MM.1S (cell line): ENCODE measurements at regions not wholly inside any gene's neighbourhood (a gene's known extent, or its start where the extent isn't known, plus 50 kb on each side); places are given as distances from the start of the nearest gene placed in this dataset.

Experiments used
- DNase-seq: peaks from one replicate; pipeline ENCODE4 v3.0.0-alpha.2; 2015
- H2AFZ ChIP-seq: fragments of 300-600 bp; sonication (generic); 2 replicates; pipeline ENCODE4 v1.6.0; 2016; ENCODE audit warnings: antibody characterized with exemption, low read length
- H3F3A ChIP-seq: fragments of 300-600 bp; sonication (generic); 2 replicates; pipeline ENCODE4 v1.6.1; 2016; ENCODE audit warnings: mild to moderate bottlenecking, antibody characterized with exemption, low read length, moderate library complexity, mixed read lengths; ENCODE audit not compliant: insufficient read depth
- H3K27ac ChIP-seq: fragments of 300-600 bp; sonication (generic); 2 replicates; pipeline ENCODE4 v1.5.1; 2016; ENCODE audit warnings: mild to moderate bottlenecking, low read length
- H3K27me3 ChIP-seq: fragments of 300-600 bp; sonication (generic); replicated peaks from 2 replicates; pipeline ENCODE4 v1.6.0; 2016; ENCODE audit warnings: low read length; ENCODE audit not compliant: insufficient read depth
- H3K36me3 ChIP-seq: fragments of 300-600 bp; sonication (generic); replicated peaks from 2 replicates; pipeline ENCODE4 v1.6.1; 2016; ENCODE audit warnings: mild to moderate bottlenecking, low read length, mixed read lengths; ENCODE audit not compliant: insufficient read depth
- H3K4me1 ChIP-seq: fragments of 300-600 bp; sonication (generic); 2 replicates; pipeline ENCODE4 v1.6.1; 2016; ENCODE audit warnings: low read length, mixed read lengths
- H3K4me2 ChIP-seq: fragments of 300-600 bp; sonication (generic); 2 replicates; pipeline ENCODE4 v1.6.0; 2016; ENCODE audit warnings: low read depth, low read length
- H3K4me3 ChIP-seq: fragments of 300-600 bp; sonication (generic); 2 replicates; pipeline ENCODE4 v1.5.1; 2016; ENCODE audit warnings: low read length, mixed read lengths
- H3K79me2 ChIP-seq: fragments of 300-600 bp; sonication (generic); 2 replicates; pipeline ENCODE4 v1.6.1; 2016; ENCODE audit warnings: mixed run types, low read length, mixed read lengths
- H3K9ac ChIP-seq: fragments of 300-600 bp; sonication (generic); 2 replicates; pipeline ENCODE4 v1.6.1; 2016; ENCODE audit warnings: low read length, mixed read lengths
- H3K9me2 ChIP-seq: fragments of 300-600 bp; sonication (generic); replicated peaks from 2 replicates; pipeline ENCODE4 v1.6.1; 2016; ENCODE audit warnings: mild to moderate bottlenecking, low read length, mixed read lengths; ENCODE audit not compliant: insufficient read depth
- H3K9me3 ChIP-seq: fragments of 300-600 bp; sonication (generic); replicated peaks from 2 replicates; pipeline ENCODE4 v1.6.1; 2016; ENCODE audit warnings: mild to moderate bottlenecking, low read length, mixed read lengths; ENCODE audit not compliant: insufficient read depth
- H4K20me1 ChIP-seq: fragments of 300-600 bp; sonication (generic); 2 replicates; pipeline ENCODE4 v1.6.1; 2016; ENCODE audit warnings: mild to moderate bottlenecking, low read length, moderate library complexity, mixed read lengths; ENCODE audit not compliant: insufficient read depth
- CTCF ChIP-seq: fragments of 300-600 bp; sonication (generic); IDR thresholded peaks from 2 replicates; pipeline ENCODE4 v1.5.1; 2016; ENCODE audit warnings: antibody characterized with exemption, low read length, mixed read lengths
- EZH2 ChIP-seq: fragments of 300-600 bp; sonication (generic); optimal IDR thresholded peaks from 2 replicates; pipeline ENCODE3; 2017; ENCODE audit warnings: low read depth, mild to moderate bottlenecking, antibody characterized with exemption, low read length, mixed read lengths
- EZH2phosphoT487 ChIP-seq: fragments of 300-600 bp; sonication (generic); IDR thresholded peaks from 2 replicates; pipeline ENCODE4 v1.6.1; 2018; ENCODE audit warnings: antibody characterized with exemption, low read length

- Histone ChIP-seq H3K9me3 (no peaks in the 10 kb centered on the region), H3F3A (no peaks in the 10 kb centered on the region), H3K4me3 (no peak overlapping the region), H3K9me2 (no peaks in the 10 kb centered on the region), H3K4me2 (no peak overlapping the region), H3K79me2 (no peaks in the 10 kb centered on the region), H3K27me3 (peaks cover 40% of the 10 kb centered on the region), H3K27ac (no peak overlapping the region), H3K9ac (no peak overlapping the region), H4K20me1 (no peaks in the 10 kb centered on the region), H3K4me1 (no peaks in the 10 kb centered on the region), H3K36me3 (no peaks in the 10 kb centered on the region), H2AFZ (no peak overlapping the region)
- DNase-seq: no peak
- no peak for TF ChIP-seq CTCF
- TF ChIP-seq EZH2phosphoT487: no peak
- no peak for TF ChIP-seq EZH2
These were observed 50.4 kb upstream of the PCSK6 start for GRCh38 chr15:101539930-101540329.

- no peak for TF ChIP-seq EZH2phosphoT487
- no peak for TF ChIP-seq CTCF
- TF ChIP-seq EZH2: no peak
- Histone ChIP-seq H3K27me3 (peaks cover 43% of the 10 kb centered on the region), H3K9ac (no peak overlapping the region), H3K27ac (no peak overlapping the region), H3K9me3 (no peaks in the 10 kb centered on the region), H3K4me2 (no peak overlapping the region), H3K4me3 (no peak overlapping the region), H2AFZ (no peak overlapping the region), H3K4me1 (no peaks in the 10 kb centered on the region), H3K36me3 (no peaks in the 10 kb centered on the region), H3K9me2 (no peaks in the 10 kb centered on the region), H3F3A (no peaks in the 10 kb centered on the region), H3K79me2 (no peaks in the 10 kb centered on the region), H4K20me1 (no peaks in the 10 kb centered on the region)
- DNase-seq: no peak
These were observed 50.0 kb upstream of the PCSK6 start for GRCh38 chr15:101539492-101539891.
